ENCODE measurements at regions not wholly inside any gene's neighbourhood (a gene's known extent, or its start where the extent isn't known, plus 50 kb on each side); places are given as distances from the start of the nearest gene placed in this dataset.
"Not testable (repeated sequence)": the region's sequence is repeated elsewhere in the genome, so short reads cannot be mapped to it uniquely, and the experiment has no call there.

DNA sequence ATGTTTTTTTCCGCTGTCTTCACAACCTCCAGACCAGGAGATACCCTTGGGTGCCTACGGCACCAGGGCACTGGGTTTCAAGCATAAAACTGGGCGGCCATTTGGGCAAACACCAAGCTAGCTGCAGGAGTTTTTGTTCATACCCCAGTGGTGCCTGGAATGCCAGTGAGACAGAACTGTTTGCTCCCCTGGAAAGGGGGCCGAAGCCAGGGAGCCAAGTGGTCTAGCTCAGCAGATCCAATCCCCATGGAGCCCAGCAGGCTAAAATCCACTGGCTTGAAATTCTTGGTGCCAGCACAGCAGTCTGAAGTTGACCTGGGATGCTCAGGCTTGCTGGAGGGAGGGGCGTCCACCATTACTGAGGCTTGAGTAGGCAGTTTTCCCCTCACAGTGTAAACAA lies 265.3 kb upstream of the ZEB2 start:
- TF ChIP-seq, protein P1, sequence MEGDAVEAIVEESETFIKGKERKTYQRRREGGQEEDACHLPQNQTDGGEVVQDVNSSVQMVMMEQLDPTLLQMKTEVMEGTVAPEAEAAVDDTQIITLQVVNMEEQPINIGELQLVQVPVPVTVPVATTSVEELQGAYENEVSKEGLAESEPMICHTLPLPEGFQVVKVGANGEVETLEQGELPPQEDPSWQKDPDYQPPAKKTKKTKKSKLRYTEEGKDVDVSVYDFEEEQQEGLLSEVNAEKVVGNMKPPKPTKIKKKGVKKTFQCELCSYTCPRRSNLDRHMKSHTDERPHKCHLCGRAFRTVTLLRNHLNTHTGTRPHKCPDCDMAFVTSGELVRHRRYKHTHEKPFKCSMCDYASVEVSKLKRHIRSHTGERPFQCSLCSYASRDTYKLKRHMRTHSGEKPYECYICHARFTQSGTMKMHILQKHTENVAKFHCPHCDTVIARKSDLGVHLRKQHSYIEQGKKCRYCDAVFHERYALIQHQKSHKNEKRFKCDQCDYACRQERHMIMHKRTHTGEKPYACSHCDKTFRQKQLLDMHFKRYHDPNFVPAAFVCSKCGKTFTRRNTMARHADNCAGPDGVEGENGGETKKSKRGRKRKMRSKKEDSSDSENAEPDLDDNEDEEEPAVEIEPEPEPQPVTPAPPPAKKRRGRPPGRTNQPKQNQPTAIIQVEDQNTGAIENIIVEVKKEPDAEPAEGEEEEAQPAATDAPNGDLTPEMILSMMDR (IDR thresholded peaks at IDR 0.05; ENCODE audit: low read depth, low read length, missing control alignments), result no peak
- no peak overlapping the region for H3K4me3 ChIP-seq (replicated peaks; ENCODE audit: low read depth, low read length)
- DNase-seq (ENCODE audit: extremely low read depth, low read depth), result no peak

DNA sequence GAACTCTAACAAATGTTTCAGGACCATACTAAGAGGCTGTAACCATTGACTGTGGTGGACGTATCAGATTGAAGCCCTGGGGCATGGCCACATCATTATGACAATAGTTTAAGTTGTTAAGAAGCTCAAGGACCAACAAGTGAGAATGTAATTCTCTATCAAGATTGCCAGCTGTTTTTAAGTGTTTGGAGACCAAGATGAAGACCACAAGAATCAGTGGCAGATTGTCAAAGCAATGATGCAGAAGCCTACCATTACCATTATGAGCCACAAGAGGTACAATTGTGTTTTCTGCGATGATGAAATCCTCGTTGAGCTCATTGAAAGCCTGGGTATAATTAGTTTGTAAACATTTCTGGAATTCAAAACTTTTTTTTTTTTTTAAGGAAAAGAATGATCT lies 261.1 kb upstream of the ZEB2 start:
- TF ChIP-seq, protein P1 (IDR thresholded peaks at IDR 0.05; ENCODE audit: low read depth, low read length, missing control alignments), result peak; percentile 7
- H3K4me3 ChIP-seq (replicated peaks; ENCODE audit: low read depth, low read length), result no peak overlapping the region
- peak; percentile 6 for DNase-seq (ENCODE audit: extremely low read depth, low read depth)

DNA sequence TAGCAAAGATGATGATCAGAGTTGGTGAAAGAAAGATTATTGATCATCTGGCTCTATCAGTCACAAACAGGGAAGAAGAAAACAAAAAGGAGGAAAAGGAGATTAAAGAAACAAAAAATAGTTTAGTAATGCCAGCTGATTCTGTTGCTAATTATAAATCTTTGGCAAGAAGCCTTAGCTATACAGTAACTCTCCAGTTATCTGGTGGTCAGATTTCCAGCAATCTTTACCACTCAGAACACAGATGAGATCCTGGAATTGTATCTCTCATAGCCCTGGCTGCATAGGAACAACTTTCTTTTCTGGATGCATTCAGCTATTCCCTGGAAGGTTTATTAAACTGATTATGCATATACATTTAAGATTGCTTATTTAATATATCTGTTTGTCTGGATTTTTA lies 256.8 kb upstream of the ZEB2 start:
- no peak for DNase-seq (ENCODE audit: extremely low read depth, low read depth)
- no peak overlapping the region for H3K4me3 ChIP-seq (replicated peaks; ENCODE audit: low read depth, low read length)
- TF ChIP-seq, protein P1 (IDR thresholded peaks at IDR 0.05; ENCODE audit: low read depth, low read length, missing control alignments), result no peak

DNA sequence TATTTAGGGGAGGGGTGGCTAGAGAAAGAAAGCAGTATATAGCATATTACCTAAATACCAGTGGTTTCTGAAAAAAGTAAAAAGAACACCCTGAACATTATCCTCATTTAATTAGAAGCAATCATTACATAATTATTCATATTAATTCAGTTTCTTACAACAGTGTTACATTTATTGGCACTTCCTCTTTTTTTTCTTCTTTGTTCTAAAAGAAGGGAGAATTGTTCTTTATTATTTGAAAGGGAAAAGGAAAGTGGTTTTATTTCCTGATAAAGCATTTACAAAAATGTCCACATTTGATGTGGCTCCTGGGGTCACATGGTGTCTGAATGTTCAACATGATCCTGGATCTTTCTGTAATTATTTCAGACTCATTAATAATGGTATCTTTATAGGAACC lies 254.9 kb upstream of the ZEB2 start:
- no peak overlapping the region for H3K4me3 ChIP-seq (replicated peaks; ENCODE audit: low read depth, low read length)
- TF ChIP-seq, protein P1 (IDR thresholded peaks at IDR 0.05; ENCODE audit: low read depth, low read length, missing control alignments), result no peak
- DNase-seq (ENCODE audit: extremely low read depth, low read depth), result no peak

DNA sequence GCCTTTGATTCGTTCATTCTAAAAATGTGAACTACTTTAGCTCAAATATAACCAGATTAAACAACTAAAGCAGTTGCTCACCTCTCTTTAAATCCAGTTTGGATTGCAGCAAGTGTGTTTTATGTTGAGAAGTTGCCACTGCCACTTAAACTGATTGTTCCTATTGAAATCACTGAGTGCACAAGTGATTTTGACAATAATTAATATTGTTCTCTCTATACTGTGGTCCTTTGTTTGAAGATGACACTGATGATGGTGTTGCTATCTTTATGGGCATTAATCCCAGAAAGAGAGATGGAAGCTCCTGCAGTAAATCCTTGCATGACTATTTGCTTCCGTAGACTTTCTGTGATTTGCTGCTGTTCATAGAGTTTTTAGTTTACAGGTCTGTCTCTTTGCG lies 251.4 kb upstream of the ZEB2 start:
- no peak overlapping the region for H3K4me3 ChIP-seq (replicated peaks; ENCODE audit: low read depth, low read length)
- DNase-seq (ENCODE audit: extremely low read depth, low read depth), result no peak
- TF ChIP-seq, protein P1 (IDR thresholded peaks at IDR 0.05; ENCODE audit: low read depth, low read length, missing control alignments), result no peak

DNA sequence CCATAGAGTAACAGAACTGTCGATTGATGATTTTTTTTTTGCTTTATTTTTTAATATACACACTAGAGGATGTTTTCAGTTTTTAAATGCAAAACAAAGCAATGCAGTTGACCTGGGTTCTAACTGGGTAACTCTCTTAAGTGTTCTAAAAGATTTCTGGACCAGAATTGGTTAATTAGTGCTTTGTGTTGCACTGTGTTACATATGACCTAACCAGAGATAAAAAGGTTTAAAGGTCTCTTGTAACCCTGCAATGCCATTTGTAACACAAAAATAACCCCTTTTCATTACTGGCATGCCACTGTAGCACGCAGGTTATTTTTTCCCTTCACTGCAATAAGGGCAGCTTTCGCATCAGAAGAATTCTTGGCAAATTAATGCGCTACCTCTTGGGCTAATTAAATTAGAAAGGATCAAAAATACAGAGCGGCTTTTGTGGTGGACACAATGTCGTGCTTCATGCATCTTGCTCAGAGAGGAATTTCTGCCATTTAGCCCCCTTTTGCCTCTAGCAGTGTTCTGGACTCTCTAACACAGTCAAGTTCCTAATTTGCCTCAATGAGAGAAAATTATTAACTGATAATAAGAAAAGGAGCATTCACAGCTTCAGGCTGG lies 250.8 kb upstream of the ZEB2 start:
- no peak for DNase-seq (ENCODE audit: extremely low read depth, low read depth)

DNA sequence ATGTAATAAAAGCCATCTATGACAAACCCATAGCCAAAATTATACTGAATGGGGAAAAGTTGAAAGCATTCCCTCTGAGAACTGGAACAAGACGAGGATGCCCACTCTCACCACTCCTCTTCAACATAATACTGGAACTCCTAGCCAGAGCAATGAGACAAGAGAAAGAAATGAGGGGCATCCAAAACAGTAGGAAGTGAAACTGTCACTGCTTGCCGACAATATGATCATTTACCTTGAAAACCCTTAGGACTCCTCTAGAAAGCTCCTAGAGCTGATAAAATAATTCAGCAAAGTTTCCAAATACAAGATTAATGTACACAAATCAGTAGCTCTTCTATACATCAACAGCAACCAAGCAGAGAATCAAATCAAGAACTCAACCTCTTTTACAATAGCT lies 241.0 kb upstream of the ZEB2 start:
- DNase-seq (ENCODE audit: extremely low read depth, low read depth); H3K4me3 ChIP-seq (replicated peaks; ENCODE audit: low read depth, low read length): not testable (repeated sequence)

More for the DNA sequence above, 250.8 kb upstream of the ZEB2 start:
- no peak overlapping the region for H3K4me3 ChIP-seq (replicated peaks; ENCODE audit: low read depth, low read length)
- TF ChIP-seq, protein P1 (IDR thresholded peaks at IDR 0.05; ENCODE audit: low read depth, low read length, missing control alignments), result no peak

Data from HFF-Myc (cell line).